Fibroblast of skin of back (primary cell): ENCODE measurements at regions not wholly inside any gene's neighbourhood (a gene's known extent, or its start where the extent isn't known, plus 50 kb on each side); places are given as distances from the start of the nearest gene placed in this dataset.

Source experiments
- DNase-seq: peaks from one replicate; pipeline ENCODE4 v3.0.0-alpha.2; 2013

DNA sequence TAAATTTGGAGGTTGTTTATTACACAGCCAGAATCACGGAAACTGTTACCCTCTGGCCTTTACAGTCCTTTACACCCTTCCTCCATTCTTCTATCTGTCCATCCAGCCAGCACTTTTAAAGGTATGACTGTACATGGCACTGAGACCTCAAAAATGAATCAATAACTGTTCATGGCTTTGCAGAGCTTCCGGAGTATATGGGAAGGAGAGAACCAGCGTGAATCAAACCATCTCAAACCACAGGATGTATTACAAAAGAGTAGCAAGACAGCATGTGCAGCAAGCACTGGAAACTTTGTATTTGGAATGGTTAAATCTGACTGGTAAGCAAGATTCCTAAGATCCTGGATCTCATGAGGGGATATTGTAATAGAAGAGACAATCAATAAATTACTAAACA, 228.5 kb upstream of the CASK start:
- no peak for DNase-seq

GRCh38 chrX:42149765-42150164, 226.4 kb upstream of the CASK start:
- peak; percentile 2 for DNase-seq

- DNase-seq: no peak
Observed at GRCh38 chrX:42149281-42149680, 225.9 kb upstream of the CASK start.

DNA sequence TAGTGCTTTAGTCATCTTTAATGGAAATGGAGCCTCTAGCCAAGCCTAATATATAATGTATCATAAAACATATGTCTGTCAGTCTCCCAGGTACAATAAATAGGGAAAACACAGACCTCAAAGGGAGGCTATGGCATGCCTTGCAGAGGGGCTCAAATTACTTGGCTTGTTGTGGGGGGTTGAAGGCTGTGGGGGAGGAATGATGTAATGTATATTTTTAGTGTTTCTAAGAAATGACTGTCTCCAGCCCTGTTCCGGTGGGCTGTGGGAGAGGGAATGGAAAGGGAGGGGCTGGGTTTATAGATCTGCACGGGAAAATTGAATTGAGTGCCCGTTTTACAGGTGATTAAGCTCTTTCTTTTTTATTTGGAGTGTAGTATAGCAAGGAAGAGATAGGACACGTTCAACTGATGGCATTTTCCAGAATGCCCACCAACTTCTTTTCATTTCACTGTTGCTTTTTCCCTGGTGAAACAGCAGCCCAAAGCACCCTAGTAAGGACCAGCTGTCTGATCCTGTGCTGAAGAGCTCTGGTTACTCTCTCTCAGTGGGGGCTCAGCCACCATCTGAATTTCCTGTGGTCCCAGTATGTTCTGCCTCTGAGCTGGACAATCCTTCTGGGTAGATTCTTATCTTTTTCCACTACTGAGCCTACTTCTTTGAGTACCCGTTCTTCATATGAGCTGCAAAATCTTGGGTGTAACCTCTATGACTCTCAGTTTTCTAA, 220.7 kb upstream of the CASK start:
- DNase-seq: no peak

- no peak for DNase-seq
Observed at GRCh38 chrX:42140320-42140719, 217.0 kb upstream of the CASK start.

- DNase-seq: no peak
Observed at GRCh38 chrX:42135583-42136228, 212.4 kb upstream of the CASK start.

DNA sequence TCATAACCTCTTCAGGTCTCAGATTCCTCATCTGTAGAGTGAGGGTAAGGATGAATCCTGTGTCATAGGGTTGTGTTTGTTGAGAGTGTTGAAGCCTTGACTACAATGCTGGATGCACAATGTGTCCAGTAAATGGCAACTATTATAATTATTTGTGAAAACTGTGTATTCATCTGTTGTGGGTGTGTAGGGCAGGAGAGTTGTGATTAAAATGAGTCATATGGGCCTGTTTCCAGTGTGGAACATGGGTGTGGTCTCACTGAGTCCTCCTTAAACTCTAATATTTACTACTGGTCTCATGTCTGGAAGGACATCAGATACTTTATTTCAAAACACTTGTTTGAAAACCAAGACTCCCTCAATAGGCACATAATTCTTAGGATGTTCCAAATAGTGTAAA, 208.5 kb upstream of the CASK start:
- DNase-seq: peak; percentile 4

DNA sequence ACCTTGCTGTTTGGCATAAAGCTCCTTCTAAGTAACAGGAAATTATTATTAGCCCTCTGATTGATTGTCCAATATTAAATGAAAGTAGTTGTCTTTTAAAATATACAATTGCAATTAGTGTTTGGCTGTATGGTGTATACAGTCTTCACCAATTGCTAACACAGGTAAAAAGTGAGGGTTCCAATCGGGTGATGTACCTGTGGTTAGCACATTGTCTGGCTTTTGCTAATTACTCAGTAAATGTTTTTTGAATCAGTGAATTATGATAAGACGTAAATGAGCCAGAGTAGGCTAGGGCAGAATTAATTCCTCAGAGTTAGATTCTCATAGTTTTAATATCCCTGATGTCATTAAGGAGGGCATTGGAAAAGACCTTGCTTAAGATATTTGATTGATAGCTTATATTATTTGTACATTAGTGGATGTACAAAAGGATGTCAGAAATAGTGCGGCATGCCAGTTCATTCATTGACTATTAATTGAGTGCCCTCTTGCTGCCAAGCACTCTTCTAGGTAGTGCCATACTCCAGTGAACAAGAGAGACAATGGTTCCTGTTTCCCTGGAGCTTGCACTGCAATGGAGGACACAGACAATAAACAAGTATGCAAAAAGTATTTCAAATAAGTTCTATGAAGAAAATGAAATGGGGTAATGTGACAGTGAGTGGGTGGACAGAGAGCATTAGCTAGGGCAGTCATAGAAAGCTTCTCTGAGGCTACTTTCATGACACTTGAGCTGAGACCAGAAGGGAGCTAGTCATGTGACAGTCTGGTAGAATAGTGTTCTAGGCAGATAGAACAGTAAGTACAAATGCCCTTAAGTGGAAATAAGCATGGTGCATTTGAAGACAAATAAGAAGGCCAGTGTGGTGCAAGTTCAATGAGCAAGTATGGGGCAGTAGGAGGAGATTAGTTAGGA, 205.9 kb upstream of the CASK start:
- no peak for DNase-seq

DNA sequence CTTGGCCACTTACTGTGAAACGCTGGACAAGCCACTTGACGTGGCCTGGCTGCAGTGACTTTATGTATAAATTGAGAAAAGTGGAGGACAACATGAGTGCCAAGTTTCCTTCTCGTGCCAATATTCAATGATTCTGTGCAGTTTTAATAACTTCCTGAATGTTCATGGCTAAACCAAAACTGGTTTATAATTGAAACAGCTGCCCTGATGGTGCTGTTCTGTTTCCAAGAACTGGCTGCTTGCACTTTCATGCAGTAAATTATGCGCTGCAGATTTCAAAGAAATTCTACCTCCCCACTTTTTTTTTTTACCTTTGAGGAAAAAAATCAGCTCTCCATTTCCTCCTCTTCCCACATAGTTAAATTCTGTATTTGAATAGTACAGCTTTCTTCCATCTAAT, 205.2 kb upstream of the CASK start:
- DNase-seq: no peak

GRCh38 chrX:42128020-42128419, 204.7 kb upstream of the CASK start:
- DNase-seq: no peak

- DNase-seq: no peak
Observed at GRCh38 chrX:42127563-42127962, 204.2 kb upstream of the CASK start.

DNA sequence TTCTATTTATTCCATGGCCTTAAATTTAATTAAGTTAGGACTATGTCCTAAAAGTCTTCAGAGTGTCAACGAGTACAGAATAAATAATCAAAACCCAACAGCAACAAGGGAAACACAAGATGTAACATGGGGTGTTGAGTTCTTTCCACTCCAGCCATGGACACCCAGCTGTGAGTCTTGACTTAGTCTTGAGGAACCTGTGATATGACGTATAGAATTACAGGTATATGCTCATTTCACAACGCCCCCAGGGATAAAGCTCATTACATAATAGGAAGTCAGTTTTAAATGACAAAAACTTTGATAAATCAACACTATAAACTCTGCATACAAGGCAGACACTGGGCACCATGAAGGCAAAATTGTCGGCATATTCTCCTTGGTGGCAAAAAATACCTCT, 200.0 kb upstream of the CASK start:
- DNase-seq: no peak

GRCh38 chrX:42119076-42119475, 195.7 kb upstream of the CASK start:
- peak; percentile 71 for DNase-seq

- DNase-seq: no peak
Observed at GRCh38 chrX:42117318-42117717, 194.0 kb upstream of the CASK start.

DNA sequence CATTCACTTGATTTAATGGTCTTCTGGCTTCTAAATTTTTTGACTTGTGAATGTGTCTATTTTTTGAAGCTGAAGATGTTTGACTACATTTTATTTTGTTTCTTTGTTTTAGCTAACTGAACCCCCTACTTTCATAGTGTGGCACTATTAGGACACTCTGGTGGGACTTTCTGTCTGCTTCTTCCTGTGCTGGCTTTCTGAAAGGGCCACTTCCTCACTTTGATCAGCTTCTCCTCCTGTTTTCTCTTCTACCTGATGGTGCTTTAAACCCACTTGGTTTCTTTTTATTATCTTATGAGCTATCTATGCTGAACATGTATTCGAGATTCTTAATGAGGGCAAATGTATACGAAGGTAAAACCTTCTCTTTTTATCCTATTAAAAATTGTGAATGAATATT, 186.1 kb upstream of the CASK start:
- no peak for DNase-seq

GRCh38 chrX:42107495-42108488, 184.4 kb upstream of the CASK start:
- no peak for DNase-seq

DNA sequence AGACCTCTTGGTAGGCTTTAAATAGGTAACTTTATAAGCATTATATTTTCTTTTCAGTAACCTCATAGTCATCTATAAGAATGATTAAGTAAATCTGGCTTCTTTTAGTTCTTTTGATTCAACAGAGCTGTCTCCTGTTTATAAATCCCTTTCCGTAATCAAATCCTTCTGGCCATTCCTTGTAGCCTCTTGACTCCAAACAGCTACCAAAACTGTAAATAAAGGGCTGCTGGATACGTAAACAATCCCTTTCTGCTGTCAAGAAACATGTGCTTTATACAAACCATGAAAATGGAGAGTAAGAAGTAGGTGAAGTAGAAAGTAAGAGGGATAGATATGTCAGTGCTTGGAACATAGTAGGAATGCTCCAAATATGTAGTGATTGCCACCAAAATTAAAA, 183.2 kb upstream of the CASK start:
- no peak for DNase-seq

GRCh38 chrX:42102586-42103282, 179.4 kb upstream of the CASK start:
- DNase-seq: no peak

DNA sequence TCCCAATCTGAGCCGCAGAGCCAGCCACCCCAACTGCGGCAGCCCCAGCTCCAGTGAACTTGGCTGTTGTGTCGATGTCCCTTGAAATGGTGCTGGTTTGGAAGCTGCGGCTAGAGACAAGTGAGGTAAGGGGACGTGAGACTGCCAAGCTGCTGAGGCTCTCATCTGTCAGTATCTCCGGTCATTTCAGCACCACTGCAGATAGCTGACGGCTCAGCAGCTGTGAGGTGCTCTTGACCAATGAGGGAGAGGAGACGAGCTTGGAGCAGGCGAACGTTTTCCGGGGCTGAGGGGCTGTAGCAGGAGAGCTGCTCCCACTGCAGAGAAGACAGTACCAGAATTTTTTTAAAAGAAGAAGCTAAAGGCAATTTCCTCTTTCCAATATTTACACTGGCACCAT, 175.5 kb upstream of the CASK start:
- no peak for DNase-seq

- no peak for DNase-seq
Observed at GRCh38 chrX:42097486-42097885, 174.1 kb upstream of the CASK start.

DNA sequence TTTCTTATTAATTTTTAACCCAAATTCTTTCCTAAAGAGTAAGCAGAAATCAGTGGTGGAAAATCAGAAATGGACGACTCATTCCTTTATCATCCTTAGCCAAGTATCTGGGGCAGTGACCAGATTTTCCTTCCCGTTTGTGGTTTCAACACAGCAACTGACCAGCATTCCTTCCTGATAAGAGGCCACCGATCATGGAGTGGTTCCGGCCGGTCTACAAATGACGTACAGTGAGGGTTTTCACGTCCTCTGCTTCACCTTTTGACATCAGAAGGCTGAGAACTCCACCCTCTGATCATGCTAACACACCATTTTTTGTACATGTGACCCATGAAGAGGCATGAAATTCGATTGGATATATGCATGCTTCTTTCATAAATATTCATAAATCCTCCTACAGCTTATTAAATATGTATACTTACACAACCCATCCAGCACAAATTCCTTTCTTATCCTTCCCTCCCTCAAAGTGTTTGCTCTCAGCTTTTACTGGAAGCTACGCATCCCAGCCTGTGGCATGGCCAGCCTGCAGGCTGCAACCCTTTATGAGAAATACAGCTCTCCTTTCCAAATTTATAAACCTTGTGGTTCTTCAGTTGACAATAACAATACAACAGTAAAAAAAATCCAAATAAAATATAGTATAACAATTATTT, 173.0 kb upstream of the CASK start:
- peak; percentile 86 for DNase-seq
